ENCODE measurements at regions not wholly inside any gene's neighbourhood (a gene's known extent, or its start where the extent isn't known, plus 50 kb on each side); places are given as distances from the start of the nearest gene placed in this dataset.

- TF ChIP-seq EZH2 (IDR thresholded peaks at IDR 0.05; ENCODE audit: borderline replicate concordance, insufficient read depth, low read depth, low read length, poor library complexity, severe bottlenecking) = no peak
- TF ChIP-seq CTCF (IDR thresholded peaks at IDR 0.05) = no peak
- H3K4me3 Mint-ChIP-seq = no peak overlapping the region
- no peaks in the 10 kb centered on the region for H3K27me3 Mint-ChIP-seq
- Histone ChIP-seq H3K79me2 (ENCODE audit: control insufficient read depth, insufficient read depth, low read length) (no peaks in the 10 kb centered on the region), H3K36me3 (replicated peaks in 1 of 2; ENCODE audit: control extremely low read depth in 1 of 2, control insufficient read depth in 1 of 2, extremely low read depth in 1 of 2, insufficient read depth in 2 of 2, low read length in 1 of 2) (no peaks in the 10 kb centered on the region), H3K9me3 (ENCODE audit: control extremely low read depth in 1 of 3, control insufficient read depth in 2 of 3, insufficient read depth in 1 of 3, low read length in 2 of 3) (no peaks in the 10 kb centered on the region), H3K9ac (ENCODE audit: low read length) (no peak overlapping the region), H3K27me3 (replicated peaks in 1 of 4; ENCODE audit: control extremely low read depth in 1 of 4, control insufficient read depth in 3 of 4, insufficient read depth in 4 of 4, low read length in 3 of 4) (no peaks in the 10 kb centered on the region), H2AFZ (ENCODE audit: insufficient read depth, low read depth, low read length, poor library complexity, severe bottlenecking) (no peak overlapping the region), H3K27ac (ENCODE audit: low read length in 2 of 2) (no peak overlapping the region), H3K4me1 (ENCODE audit: control insufficient read depth in 2 of 2, insufficient read depth in 2 of 2, low read length in 2 of 2) (peaks cover 0 to 4% of the 10 kb centered on the region in 2 donors), H3K4me3 (ENCODE audit: control extremely low read depth in 1 of 5, extremely low read depth in 1 of 5, insufficient read depth in 1 of 5, low read depth in 2 of 5, low read length in 4 of 5) (no peak overlapping the region), H3K4me2 (replicated peaks; ENCODE audit: low read depth, low read length, poor library complexity, severe bottlenecking) (no peak overlapping the region), H4K20me1 (ENCODE audit: control insufficient read depth, insufficient read depth, low read length, poor library complexity, severe bottlenecking) (no peaks in the 10 kb centered on the region)
- WGBS (ENCODE audit: insufficient coverage) = 84% methylated on average over 11 of the region's 12 CpGs
- no peaks in the 10 kb centered on the region for H3K9me3 Mint-ChIP-seq (ENCODE audit: insufficient read depth)
- POLR2A ChIA-PET = no interaction called here
- no peak for ATAC-seq (ENCODE audit: low read depth)
- DNase-seq = no peak
- H3K27ac Mint-ChIP-seq = no peak overlapping the region
- CTCF ChIA-PET = no interaction called here
- peaks cover 5% of the 10 kb centered on the region for H3K4me1 Mint-ChIP-seq
- intact Hi-C loops (cut with micrococcal nuclease) = no loop called here
Observed at GRCh38 chr22:47692811-47693210, 930.4 kb downstream of the TBC1D22A start.

- no peaks in the 10 kb centered on the region for H3K36me3 ChIP-seq (replicated peaks in 1 of 2; ENCODE audit: control extremely low read depth in 1 of 2, control insufficient read depth in 1 of 2, extremely low read depth in 1 of 2, insufficient read depth in 2 of 2, low read length in 1 of 2)
- no peaks in the 10 kb centered on the region for H3K9me3 Mint-ChIP-seq (ENCODE audit: insufficient read depth)
- peaks cover 4% of the 10 kb centered on the region for H3K27me3 Mint-ChIP-seq
- ChIA-PET POLR2A (no interaction called here), CTCF (no interaction called here)
- H3K9ac ChIP-seq (ENCODE audit: low read length) = no peak overlapping the region
- no peak overlapping the region for H3K27ac ChIP-seq (ENCODE audit: low read length in 2 of 2)
- H3K4me2 ChIP-seq (replicated peaks; ENCODE audit: low read depth, low read length, poor library complexity, severe bottlenecking) = no peak overlapping the region
- TF ChIP-seq EZH2 (IDR thresholded peaks at IDR 0.05; ENCODE audit: borderline replicate concordance, insufficient read depth, low read depth, low read length, poor library complexity, severe bottlenecking) = no peak
- TF ChIP-seq CTCF (IDR thresholded peaks at IDR 0.05) = no peak
- no peaks in the 10 kb centered on the region for H3K9me3 ChIP-seq (ENCODE audit: control extremely low read depth in 1 of 3, control insufficient read depth in 2 of 3, insufficient read depth in 1 of 3, low read length in 2 of 3)
- no peak overlapping the region for H3K4me3 ChIP-seq (ENCODE audit: control extremely low read depth in 1 of 5, extremely low read depth in 1 of 5, insufficient read depth in 1 of 5, low read depth in 2 of 5, low read length in 4 of 5)
- H3K79me2 ChIP-seq (ENCODE audit: control insufficient read depth, insufficient read depth, low read length) = no peaks in the 10 kb centered on the region
- peaks cover 0 to 4% of the 10 kb centered on the region in 2 donors for H3K4me1 ChIP-seq (ENCODE audit: control insufficient read depth in 2 of 2, insufficient read depth in 2 of 2, low read length in 2 of 2)
- H3K27me3 ChIP-seq (replicated peaks in 1 of 4; ENCODE audit: control extremely low read depth in 1 of 4, control insufficient read depth in 3 of 4, insufficient read depth in 4 of 4, low read length in 3 of 4) = no peaks in the 10 kb centered on the region
- H3K4me3 Mint-ChIP-seq = no peak overlapping the region
- no peak overlapping the region for H3K27ac Mint-ChIP-seq
- 74% methylated on average over 4 of the region's 10 CpGs for WGBS (ENCODE audit: insufficient coverage)
- intact Hi-C loops (cut with micrococcal nuclease) = no loop called here
- DNase-seq (no peak), ATAC-seq (ENCODE audit: low read depth) (no peak)
- H4K20me1 ChIP-seq (ENCODE audit: control insufficient read depth, insufficient read depth, low read length, poor library complexity, severe bottlenecking) = no peaks in the 10 kb centered on the region
- H3K4me1 Mint-ChIP-seq = peaks cover 5% of the 10 kb centered on the region
- H2AFZ ChIP-seq (ENCODE audit: insufficient read depth, low read depth, low read length, poor library complexity, severe bottlenecking) = no peak overlapping the region
Observed at GRCh38 chr22:47691152-47691895, 928.9 kb downstream of the TBC1D22A start.
